ENCODE measurements at regions not wholly inside any gene's neighbourhood (a gene's known extent, or its start where the extent isn't known, plus 50 kb on each side); places are given as distances from the start of the nearest gene placed in this dataset.

- Histone ChIP-seq H3K27ac (no peak overlapping the region), H3K9me3 (peaks cover 0 to 4% (median 2%) of the 10 kb centered on the region in 4 donors), H3K4me3 (no peak overlapping the region), H3K4me1 (no peaks in the 10 kb centered on the region), H3K27me3 (peaks cover 0 to 5% (median 0%) of the 10 kb centered on the region in 3 donors), H3K36me3 (no peaks in the 10 kb centered on the region)
- DNase-seq = no peak
- intact Hi-C loops (cut with DNase I; ENCODE audit: low total_unique reads) = no loop called here
- WGBS, 5 donors = 82 to 91% (median 87%) methylated on average over 19 of the region's 19 CpGs
- no peak for TF ChIP-seq POLR2AphosphoS5 (IDR thresholded peaks at IDR 0.05)
- TF ChIP-seq EP300 (IDR thresholded peaks at IDR 0.05) = no peak
- no peak for TF ChIP-seq POLR2A (IDR thresholded peaks at IDR 0.05)
- TF ChIP-seq CTCF (IDR thresholded peaks at IDR 0.05) = no peak
Measured at GRCh38 chr20:60966766-60967165, 285.3 kb upstream of the CDH4 start.

DNA sequence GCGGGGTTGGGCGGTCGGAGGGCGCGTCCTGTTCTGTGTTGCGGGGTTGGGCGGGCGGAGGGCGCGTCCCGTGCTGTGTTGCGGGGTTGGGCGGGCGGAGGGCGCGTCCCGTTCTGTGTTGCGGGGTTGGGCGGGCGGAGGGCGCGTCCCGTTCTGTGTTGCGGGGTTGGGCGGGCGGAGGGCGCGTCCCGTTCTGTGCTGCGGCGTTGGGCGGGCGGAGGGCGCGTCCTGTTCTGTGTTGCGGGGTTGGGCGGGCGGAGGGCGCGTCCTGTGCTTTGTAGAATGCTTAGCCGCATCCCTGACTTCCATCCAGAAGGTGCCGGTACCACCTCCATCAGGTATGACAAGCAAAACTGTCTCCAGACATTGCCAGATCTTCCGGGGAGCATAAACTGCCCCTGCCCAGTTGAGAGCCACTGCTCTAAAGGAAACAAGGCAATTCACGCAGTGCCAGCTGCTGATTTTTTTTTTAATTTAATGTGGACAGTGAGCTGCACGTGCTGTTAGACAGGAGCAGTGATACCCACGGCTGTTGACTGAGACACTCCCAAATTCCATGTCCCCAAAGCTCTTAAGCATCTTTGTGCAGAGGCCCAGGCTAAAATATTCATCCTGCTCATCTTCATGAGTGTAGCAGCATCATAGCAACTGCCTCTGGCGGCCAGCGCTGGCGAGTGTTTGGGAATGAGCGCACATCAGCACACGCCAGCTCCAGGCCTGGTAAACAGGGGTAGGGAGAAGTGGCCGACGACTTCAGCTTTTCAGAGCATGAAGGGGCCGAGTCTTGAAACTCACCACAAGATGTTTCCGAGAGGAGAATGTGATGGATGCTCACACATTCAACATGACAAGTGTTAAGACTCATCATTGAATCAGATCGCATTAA is 284.4 kb upstream of the CDH4 start:
- peaks cover 0 to 4% (median 2%) of the 10 kb centered on the region in 4 donors for H3K9me3 ChIP-seq
- WGBS, 5 donors = 51 to 91% (median 65%) methylated on average over 31 to 56 of the region's 56 CpGs
- no peaks in the 10 kb centered on the region for H3K36me3 ChIP-seq
- TF ChIP-seq CTCF (IDR thresholded peaks at IDR 0.05) (no peak), POLR2AphosphoS5 (IDR thresholded peaks at IDR 0.05) (no peak), EP300 (IDR thresholded peaks at IDR 0.05) (no peak), POLR2A (IDR thresholded peaks at IDR 0.05) (no peak)
- no peak for DNase-seq
- no peak overlapping the region for H3K27ac ChIP-seq
- H3K4me3 ChIP-seq = no peak overlapping the region
- no peaks in the 10 kb centered on the region for H3K4me1 ChIP-seq
- H3K27me3 ChIP-seq = peaks cover 0 to 5% (median 0%) of the 10 kb centered on the region in 3 donors
- intact Hi-C loops (cut with DNase I; ENCODE audit: low total_unique reads) = no loop called here

GRCh38 chr20:60968853-60969720 is 283.0 kb upstream of the CDH4 start:
- TF ChIP-seq CTCF (IDR thresholded peaks at IDR 0.05) (no peak), POLR2AphosphoS5 (IDR thresholded peaks at IDR 0.05) (no peak), EP300 (IDR thresholded peaks at IDR 0.05) (no peak), POLR2A (IDR thresholded peaks at IDR 0.05) (no peak)
- Histone ChIP-seq H3K27ac (no peak overlapping the region), H3K4me3 (no peak overlapping the region), H3K27me3 (peaks cover 0 to 5% (median 0%) of the 10 kb centered on the region in 3 donors), H3K9me3 (peaks cover 0 to 4% (median 2%) of the 10 kb centered on the region in 4 donors), H3K4me1 (no peaks in the 10 kb centered on the region), H3K36me3 (no peaks in the 10 kb centered on the region)
- intact Hi-C loops (cut with DNase I; ENCODE audit: low total_unique reads) = no loop called here
- DNase-seq = no peak
- 76 to 87% (median 82%) methylated on average over 7 of the region's 7 CpGs for WGBS, 5 donors

DNA sequence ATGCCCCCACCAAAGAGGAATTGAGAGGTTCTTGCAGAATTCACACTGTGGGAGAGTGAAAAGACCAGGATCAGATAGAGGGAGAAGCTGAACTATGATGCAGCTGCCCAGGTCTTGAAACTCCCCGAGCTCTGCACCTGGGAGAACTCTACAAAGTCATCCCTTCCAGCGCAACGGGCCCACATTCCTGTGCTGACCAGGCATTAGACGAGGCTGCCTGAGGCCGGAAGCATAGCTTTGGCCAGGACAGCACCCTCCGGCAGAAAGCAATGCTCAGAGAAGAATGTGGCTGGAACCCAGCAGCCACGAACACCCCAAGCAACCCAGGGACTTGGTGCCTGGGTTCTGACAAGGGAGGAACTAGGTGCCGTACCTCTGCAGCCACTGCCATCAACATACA is 281.5 kb upstream of the CDH4 start:
- H3K4me1 ChIP-seq = no peaks in the 10 kb centered on the region
- peaks cover 0 to 4% (median 2%) of the 10 kb centered on the region in 4 donors for H3K9me3 ChIP-seq
- H3K27me3 ChIP-seq = peaks cover 0 to 5% (median 0%) of the 10 kb centered on the region in 3 donors
- no peak overlapping the region for H3K27ac ChIP-seq
- H3K4me3 ChIP-seq = no peak overlapping the region
- DNase-seq = no peak
- H3K36me3 ChIP-seq = no peaks in the 10 kb centered on the region
- intact Hi-C loops (cut with DNase I; ENCODE audit: low total_unique reads) = no loop called here
- TF ChIP-seq CTCF (IDR thresholded peaks at IDR 0.05) (no peak), POLR2A (IDR thresholded peaks at IDR 0.05) (no peak), POLR2AphosphoS5 (IDR thresholded peaks at IDR 0.05) (no peak), EP300 (IDR thresholded peaks at IDR 0.05) (no peak)
- 66 to 73% (median 68%) methylated on average over 8 of the region's 8 CpGs for WGBS, 5 donors

Data from stomach (tissue), 8 donors.